Nephron progenitor cell (in vitro differentiated cells): ENCODE measurements at regions not wholly inside any gene's neighbourhood (a gene's known extent, or its start where the extent isn't known, plus 50 kb on each side); places are given as distances from the start of the nearest gene placed in this dataset.

ENCODE experiments used
- DNase-seq: peaks from one replicate; pipeline ENCODE4 v3.0.0; 2021
- H3K27ac Mint-ChIP-seq: 2 replicates; pipeline ENCODE4 v1.8.0; 2021; ENCODE audit warnings: mild to moderate bottlenecking, moderate library complexity, mixed read lengths
- H3K27me3 Mint-ChIP-seq: 2 replicates; pipeline ENCODE4 v1.8.0; 2021; ENCODE audit warnings: mild to moderate bottlenecking, low read depth, mixed read lengths; ENCODE audit not compliant: poor library complexity
- H3K36me3 Mint-ChIP-seq: 2 replicates; pipeline ENCODE4 v1.8.0; 2021; ENCODE audit warnings: low read depth, mixed read lengths
- H3K4me1 Mint-ChIP-seq: 2 replicates; pipeline ENCODE4 v1.8.0; 2021; ENCODE audit warnings: mixed read lengths
- H3K4me3 Mint-ChIP-seq: 2 replicates; pipeline ENCODE4 v1.8.0; 2021; ENCODE audit warnings: mild to moderate bottlenecking, moderate library complexity, mixed read lengths
- H3K9me3 Mint-ChIP-seq: 2 replicates; pipeline ENCODE4 v1.8.0; 2021; ENCODE audit warnings: mild to moderate bottlenecking, moderate library complexity, mixed read lengths
- TF ChIP-seq, protein P1 (sequence below): fragments of 200-600 bp; sonication (generic); IDR thresholded peaks from 2 replicates; pipeline ENCODE4 v1.5.0; 2021; ENCODE audit warnings: antibody characterized with exemption

DNA sequence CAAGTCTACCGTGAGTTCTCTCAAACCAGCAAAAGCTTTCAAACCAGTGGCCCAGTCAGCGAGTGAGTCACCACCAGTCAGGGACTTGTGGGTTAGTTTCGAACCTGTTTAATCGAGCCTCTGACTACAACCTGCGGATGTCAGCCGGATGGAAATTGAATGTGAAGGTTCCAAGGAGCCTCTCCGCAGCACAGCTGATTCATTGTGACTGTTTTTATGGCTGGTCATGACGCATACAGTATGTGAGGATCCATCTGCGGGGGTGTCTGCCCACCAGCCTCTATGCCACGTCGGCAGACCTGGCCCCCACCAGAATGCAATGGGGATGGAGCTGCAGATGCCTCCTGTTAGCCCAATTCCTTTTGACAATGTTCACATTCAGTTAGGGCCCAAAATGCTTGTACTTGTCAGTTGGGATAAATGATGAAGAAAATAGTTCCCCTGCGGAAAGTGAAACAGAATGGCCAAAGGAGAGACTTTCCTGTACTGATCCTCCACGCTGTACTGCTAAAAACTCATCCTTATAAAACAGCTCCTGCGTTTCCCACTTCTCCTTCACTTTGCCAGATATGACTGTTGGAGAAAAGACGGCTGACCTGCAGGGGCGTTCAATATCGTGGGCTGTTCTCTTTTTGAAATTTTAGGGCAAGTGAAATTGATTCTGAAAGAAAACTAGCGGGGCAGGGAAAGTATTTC is 206.6 kb downstream of the TFAP2B start:
- H3K4me1 Mint-ChIP-seq, result no peaks in the 10 kb centered on the region
- no peaks in the 10 kb centered on the region for H3K27me3 Mint-ChIP-seq
- TF ChIP-seq, protein P1, sequence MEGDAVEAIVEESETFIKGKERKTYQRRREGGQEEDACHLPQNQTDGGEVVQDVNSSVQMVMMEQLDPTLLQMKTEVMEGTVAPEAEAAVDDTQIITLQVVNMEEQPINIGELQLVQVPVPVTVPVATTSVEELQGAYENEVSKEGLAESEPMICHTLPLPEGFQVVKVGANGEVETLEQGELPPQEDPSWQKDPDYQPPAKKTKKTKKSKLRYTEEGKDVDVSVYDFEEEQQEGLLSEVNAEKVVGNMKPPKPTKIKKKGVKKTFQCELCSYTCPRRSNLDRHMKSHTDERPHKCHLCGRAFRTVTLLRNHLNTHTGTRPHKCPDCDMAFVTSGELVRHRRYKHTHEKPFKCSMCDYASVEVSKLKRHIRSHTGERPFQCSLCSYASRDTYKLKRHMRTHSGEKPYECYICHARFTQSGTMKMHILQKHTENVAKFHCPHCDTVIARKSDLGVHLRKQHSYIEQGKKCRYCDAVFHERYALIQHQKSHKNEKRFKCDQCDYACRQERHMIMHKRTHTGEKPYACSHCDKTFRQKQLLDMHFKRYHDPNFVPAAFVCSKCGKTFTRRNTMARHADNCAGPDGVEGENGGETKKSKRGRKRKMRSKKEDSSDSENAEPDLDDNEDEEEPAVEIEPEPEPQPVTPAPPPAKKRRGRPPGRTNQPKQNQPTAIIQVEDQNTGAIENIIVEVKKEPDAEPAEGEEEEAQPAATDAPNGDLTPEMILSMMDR, result no peak
- H3K4me3 Mint-ChIP-seq, result no peak overlapping the region
- no peaks in the 10 kb centered on the region for H3K36me3 Mint-ChIP-seq
- H3K27ac Mint-ChIP-seq, result no peak overlapping the region
- DNase-seq, result no peak
- no peaks in the 10 kb centered on the region for H3K9me3 Mint-ChIP-seq

DNA sequence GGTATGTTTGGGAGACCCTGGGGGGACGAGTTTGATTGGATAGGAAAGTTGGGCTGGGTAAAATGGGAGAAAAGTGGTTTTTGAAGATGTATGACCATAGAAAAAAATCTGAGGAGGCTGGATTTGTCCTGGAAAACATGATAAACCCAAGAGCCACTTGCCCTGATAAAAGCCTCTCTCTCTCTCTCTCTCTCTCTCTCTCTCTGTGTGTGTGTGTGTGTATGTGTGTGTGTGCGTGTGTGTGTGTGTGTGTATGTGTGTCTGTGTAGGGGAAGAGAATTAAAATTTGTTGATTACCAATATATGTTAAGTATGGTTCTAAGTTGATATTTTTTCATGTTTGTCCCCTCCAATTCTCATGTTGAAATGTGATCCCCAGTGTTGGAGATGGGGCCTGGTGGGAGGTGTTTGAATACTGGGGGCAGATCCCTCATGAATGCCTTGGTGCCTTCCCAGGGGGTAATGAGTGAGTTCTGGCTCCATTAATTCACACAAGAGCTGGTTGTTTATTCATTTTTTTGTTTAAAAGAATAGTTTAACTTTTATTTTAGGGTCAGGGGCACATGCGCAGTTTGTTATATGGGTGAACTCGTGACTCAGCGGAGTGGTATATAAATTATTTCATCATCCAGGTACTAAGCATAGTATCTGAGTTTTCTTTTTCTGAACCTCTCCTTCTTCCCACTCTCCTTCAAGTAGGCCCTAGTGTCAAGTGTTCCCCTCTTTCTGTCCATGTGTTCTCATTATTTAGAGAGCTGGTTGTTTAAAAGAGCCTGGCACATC is 208.8 kb downstream of the TFAP2B start:
- Mint-ChIP-seq H3K9me3 (no peaks in the 10 kb centered on the region), H3K27me3 (no peaks in the 10 kb centered on the region), H3K36me3 (no peaks in the 10 kb centered on the region), H3K27ac (no peak overlapping the region), H3K4me3 (no peak overlapping the region), H3K4me1 (no peaks in the 10 kb centered on the region)
- TF ChIP-seq, protein P1, result no peak
- DNase-seq, result no peak

DNA sequence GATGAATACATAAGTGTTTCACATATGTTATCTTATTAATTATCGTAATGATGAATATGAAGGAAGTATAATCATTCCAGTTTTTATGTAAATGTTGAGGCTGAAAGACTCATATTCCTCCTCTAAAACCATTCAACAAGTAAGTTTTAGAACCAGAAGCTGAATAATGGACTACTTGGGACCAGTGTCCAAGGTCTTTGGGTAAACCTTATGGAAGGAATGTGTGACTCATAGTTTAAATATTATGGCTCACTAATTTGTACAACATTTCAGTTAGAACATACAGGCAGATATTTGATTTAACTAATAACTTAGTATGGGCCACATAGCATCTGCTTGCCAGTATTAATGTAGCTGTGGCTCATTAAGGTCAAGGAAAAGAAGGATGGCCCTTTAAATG is 209.6 kb downstream of the TFAP2B start:
- no peak overlapping the region for H3K27ac Mint-ChIP-seq
- H3K36me3 Mint-ChIP-seq, result no peaks in the 10 kb centered on the region
- H3K9me3 Mint-ChIP-seq, result peaks cover 6% of the 10 kb centered on the region
- no peaks in the 10 kb centered on the region for H3K4me1 Mint-ChIP-seq
- no peak overlapping the region for H3K4me3 Mint-ChIP-seq
- TF ChIP-seq, protein P1, result no peak
- peaks cover 2% of the 10 kb centered on the region for H3K27me3 Mint-ChIP-seq
- no peak for DNase-seq

DNA sequence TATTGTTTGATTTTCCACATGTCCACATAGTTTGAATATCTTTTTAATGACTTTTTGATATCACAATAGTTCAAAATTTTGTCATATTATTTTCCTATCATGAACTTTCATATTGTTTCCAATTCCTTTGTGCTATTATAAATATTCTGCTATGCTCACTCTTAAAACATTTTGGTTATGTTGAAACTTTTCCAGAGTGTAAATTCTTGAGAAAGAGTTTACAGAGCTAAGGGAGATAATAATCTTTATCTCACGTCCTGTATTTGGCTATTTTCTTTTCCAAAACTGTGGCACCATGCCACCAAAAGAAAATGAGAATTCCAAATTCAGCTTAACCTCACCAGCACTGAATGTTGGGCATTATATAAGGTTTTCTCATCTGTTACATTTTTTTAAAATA is 210.9 kb downstream of the TFAP2B start:
- Mint-ChIP-seq H3K27ac (no peak overlapping the region), H3K4me3 (no peak overlapping the region), H3K27me3 (peaks cover 3% of the 10 kb centered on the region), H3K4me1 (no peaks in the 10 kb centered on the region), H3K36me3 (no peaks in the 10 kb centered on the region), H3K9me3 (peaks cover 14% of the 10 kb centered on the region)
- no peak for DNase-seq
- TF ChIP-seq, protein P1, result no peak

DNA sequence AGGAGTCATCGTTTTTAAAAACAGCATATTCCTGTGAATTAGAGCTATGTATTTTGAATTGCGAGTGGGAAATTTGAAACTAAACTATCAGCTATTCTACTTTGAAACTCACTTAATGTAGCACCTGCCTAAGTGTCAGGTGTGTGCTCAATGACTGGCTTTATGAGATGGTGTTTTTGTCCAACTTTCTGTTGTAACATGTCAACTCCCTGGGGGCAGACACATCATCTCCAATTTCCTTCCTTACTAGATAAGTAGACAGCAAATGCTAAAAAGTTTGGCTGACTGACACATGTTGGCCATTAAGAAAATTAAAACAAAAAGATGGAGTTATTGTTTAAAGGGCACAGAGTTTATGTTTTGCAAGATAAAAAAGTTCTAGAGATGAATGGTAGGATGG is 226.9 kb downstream of the TFAP2B start:
- no peak overlapping the region for H3K4me3 Mint-ChIP-seq
- no peaks in the 10 kb centered on the region for H3K9me3 Mint-ChIP-seq
- H3K36me3 Mint-ChIP-seq, result no peaks in the 10 kb centered on the region
- no peak overlapping the region for H3K27ac Mint-ChIP-seq
- TF ChIP-seq, protein P1, result no peak
- H3K4me1 Mint-ChIP-seq, result no peaks in the 10 kb centered on the region
- H3K27me3 Mint-ChIP-seq, result peaks cover 4% of the 10 kb centered on the region
- no peak for DNase-seq
